ENCODE measurements at regions not wholly inside any gene's neighbourhood (a gene's known extent, or its start where the extent isn't known, plus 50 kb on each side); places are given as distances from the start of the nearest gene placed in this dataset.

DNA sequence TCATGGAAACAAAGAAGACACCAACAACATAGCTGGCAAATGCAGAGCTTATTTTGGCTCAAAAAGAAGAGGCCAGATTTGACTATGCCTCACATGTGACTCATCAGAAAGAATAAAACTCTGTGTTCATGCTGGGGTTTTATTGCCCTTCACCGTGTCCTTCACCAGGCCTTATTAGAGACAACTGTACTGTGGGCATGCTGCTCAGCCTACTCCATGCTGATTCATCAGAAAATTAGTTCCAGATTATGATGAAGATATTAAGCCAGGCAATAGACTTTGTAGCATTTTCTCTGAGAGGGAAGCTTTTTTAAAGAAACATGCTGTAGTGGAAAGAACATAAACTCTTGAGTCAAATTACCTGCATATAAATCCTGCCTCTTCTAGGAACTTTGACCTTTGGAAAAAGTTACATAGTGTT lies 89.8 kb downstream of the CYB561 start:
- H3K14ac ChIP-seq (ENCODE audit: insufficient read depth, low read length), result no peak overlapping the region
- no peak overlapping the region for H2AFZ ChIP-seq (ENCODE audit: low read length)
- TF ChIP-seq, protein P1, sequence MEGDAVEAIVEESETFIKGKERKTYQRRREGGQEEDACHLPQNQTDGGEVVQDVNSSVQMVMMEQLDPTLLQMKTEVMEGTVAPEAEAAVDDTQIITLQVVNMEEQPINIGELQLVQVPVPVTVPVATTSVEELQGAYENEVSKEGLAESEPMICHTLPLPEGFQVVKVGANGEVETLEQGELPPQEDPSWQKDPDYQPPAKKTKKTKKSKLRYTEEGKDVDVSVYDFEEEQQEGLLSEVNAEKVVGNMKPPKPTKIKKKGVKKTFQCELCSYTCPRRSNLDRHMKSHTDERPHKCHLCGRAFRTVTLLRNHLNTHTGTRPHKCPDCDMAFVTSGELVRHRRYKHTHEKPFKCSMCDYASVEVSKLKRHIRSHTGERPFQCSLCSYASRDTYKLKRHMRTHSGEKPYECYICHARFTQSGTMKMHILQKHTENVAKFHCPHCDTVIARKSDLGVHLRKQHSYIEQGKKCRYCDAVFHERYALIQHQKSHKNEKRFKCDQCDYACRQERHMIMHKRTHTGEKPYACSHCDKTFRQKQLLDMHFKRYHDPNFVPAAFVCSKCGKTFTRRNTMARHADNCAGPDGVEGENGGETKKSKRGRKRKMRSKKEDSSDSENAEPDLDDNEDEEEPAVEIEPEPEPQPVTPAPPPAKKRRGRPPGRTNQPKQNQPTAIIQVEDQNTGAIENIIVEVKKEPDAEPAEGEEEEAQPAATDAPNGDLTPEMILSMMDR (conservative IDR thresholded peaks at IDR 0.05), result no peak
- H2BK12ac ChIP-seq (ENCODE audit: insufficient read length, low read depth, low read length), result no peak overlapping the region
- no peak overlapping the region for H4K8ac ChIP-seq (replicated peaks; ENCODE audit: insufficient read length, low read depth, low read length)
- no peak overlapping the region for H3K4me3 Mint-ChIP-seq
- no peak overlapping the region for H3K18ac ChIP-seq (ENCODE audit: insufficient read length, low read depth, low read length)
- no peaks in the 10 kb centered on the region for H3K36me3 Mint-ChIP-seq (ENCODE audit: insufficient read depth in 1 of 3, low read depth in 3 of 3)
- no peak overlapping the region for H3K23ac ChIP-seq (ENCODE audit: insufficient read length, low read depth, low read length)
- no peaks in the 10 kb centered on the region for H3K27me3 Mint-ChIP-seq (ENCODE audit: low read depth)
- DNase-seq, result no peak
- H3K27ac ChIP-seq (ENCODE audit: insufficient read length, low read depth, low read length), result no peak overlapping the region
- no peak overlapping the region for H3K4ac ChIP-seq (ENCODE audit: low read depth, low read length)
- H3T11ph ChIP-seq (ENCODE audit: low read length), result no peak overlapping the region
- no peaks in the 10 kb centered on the region for H3K4me1 Mint-ChIP-seq
- no peaks in the 10 kb centered on the region for H3K9me3 Mint-ChIP-seq
- H3K27me3 ChIP-seq (ENCODE audit: insufficient read depth, low read length), result no peaks in the 10 kb centered on the region
- H2BK15ac ChIP-seq (ENCODE audit: low read depth, low read length), result no peak overlapping the region
- WGBS (ENCODE audit: extremely low coverage, insufficient read length, low lambda C conversion rate), result no CpG with 5 or more reads among the region's 1 CpG
- H3K79me2 ChIP-seq (ENCODE audit: insufficient read depth, low read length), result no peaks in the 10 kb centered on the region
- H3K79me1 ChIP-seq (ENCODE audit: insufficient read depth, low read depth, low read length, poor library complexity, severe bottlenecking), result no peaks in the 10 kb centered on the region
- no peaks in the 10 kb centered on the region for H4K20me1 ChIP-seq (ENCODE audit: control insufficient read depth, insufficient read depth, insufficient read length)
- no peak overlapping the region for H2AK5ac ChIP-seq (ENCODE audit: insufficient read length, low read length)
- no peak overlapping the region for H4K5ac ChIP-seq (ENCODE audit: insufficient read length, low read depth, low read length)
- no peak overlapping the region for H3K27ac Mint-ChIP-seq
- no peak overlapping the region for H2BK120ac ChIP-seq (ENCODE audit: low read depth, low read length, poor library complexity, severe bottlenecking)
- H4K91ac ChIP-seq (ENCODE audit: insufficient read length, low read depth, low read length), result no peak overlapping the region
- no peak overlapping the region for H3K56ac ChIP-seq (ENCODE audit: insufficient read length, low read depth, low read length)
- no peak overlapping the region for H3K4me2 ChIP-seq (ENCODE audit: insufficient read depth, insufficient read length, low read length)
- H2BK20ac ChIP-seq (ENCODE audit: low read depth, low read length, poor library complexity, severe bottlenecking), result no peak overlapping the region
- H3K9ac ChIP-seq (ENCODE audit: extremely low read depth, insufficient read length, low read length), result no peak overlapping the region
- H3K4me1 ChIP-seq (ENCODE audit: insufficient read depth, low read length), result no peaks in the 10 kb centered on the region
- H3K9me3 ChIP-seq (ENCODE audit: control insufficient read depth, low read depth, low read length), result no peaks in the 10 kb centered on the region
- H2BK5ac ChIP-seq (ENCODE audit: insufficient read length, low read length), result no peak overlapping the region
- no peaks in the 10 kb centered on the region for H3K23me2 ChIP-seq (ENCODE audit: insufficient read length, low read depth, low read length, poor library complexity, severe bottlenecking)
